Activated naive CD8-positive, alpha-beta T cell treated with anti-CD3 and anti-CD28 coated beads for 36 hours (primary cell): ENCODE measurements at regions not wholly inside any gene's neighbourhood (a gene's known extent, or its start where the extent isn't known, plus 50 kb on each side); places are given as distances from the start of the nearest gene placed in this dataset.
"Not testable (repeated sequence)": the region's sequence is repeated elsewhere in the genome, so short reads cannot be mapped to it uniquely, and the experiment has no call there.

Experiments used
- DNase-seq: peaks from one replicate; pipeline ENCODE4 v3.0.0; 2021
- H3K27ac Mint-ChIP-seq: one replicate; pipeline ENCODE4 v1.8.0; 2022; ENCODE audit warnings: mild to moderate bottlenecking, moderate library complexity, mixed read lengths
- H3K27me3 Mint-ChIP-seq: one replicate; pipeline ENCODE4 v1.8.0; 2022; ENCODE audit warnings: mild to moderate bottlenecking, mixed read lengths
- H3K36me3 Mint-ChIP-seq: one replicate; pipeline ENCODE4 v1.8.0; 2021; ENCODE audit warnings: mild to moderate bottlenecking, mixed read lengths
- H3K4me1 Mint-ChIP-seq: one replicate; pipeline ENCODE4 v1.8.0; 2021; ENCODE audit warnings: mixed read lengths
- H3K4me3 Mint-ChIP-seq: one replicate; pipeline ENCODE4 v1.8.0; 2022; ENCODE audit warnings: mild to moderate bottlenecking, moderate library complexity, mixed read lengths
- H3K9me3 Mint-ChIP-seq: one replicate; pipeline ENCODE4 v1.8.0; 2022; ENCODE audit warnings: mixed read lengths

- Mint-ChIP-seq H3K4me3 (no peak overlapping the region), H3K27ac (no peak overlapping the region), H3K27me3 (no peaks in the 10 kb centered on the region), H3K4me1 (no peaks in the 10 kb centered on the region), H3K36me3 (no peaks in the 10 kb centered on the region), H3K9me3 (no peaks in the 10 kb centered on the region)
- no peak for DNase-seq
Observed at GRCh38 chr18:42471885-42472284, 516.9 kb downstream of the PIK3C3 start.

GRCh38 chr18:42473611-42474010 lies 518.6 kb downstream of the PIK3C3 start:
- no peaks in the 10 kb centered on the region for H3K36me3 Mint-ChIP-seq
- H3K27me3 Mint-ChIP-seq = no peaks in the 10 kb centered on the region
- H3K4me1 Mint-ChIP-seq = no peaks in the 10 kb centered on the region
- no peak overlapping the region for H3K4me3 Mint-ChIP-seq
- no peak for DNase-seq
- no peaks in the 10 kb centered on the region for H3K9me3 Mint-ChIP-seq
- H3K27ac Mint-ChIP-seq = no peak overlapping the region

- no peaks in the 10 kb centered on the region for H3K36me3 Mint-ChIP-seq
- no peak overlapping the region for H3K27ac Mint-ChIP-seq
- no peak for DNase-seq
- H3K27me3 Mint-ChIP-seq = no peaks in the 10 kb centered on the region
- no peaks in the 10 kb centered on the region for H3K4me1 Mint-ChIP-seq
- no peak overlapping the region for H3K4me3 Mint-ChIP-seq
- H3K9me3 Mint-ChIP-seq = no peaks in the 10 kb centered on the region
Observed at GRCh38 chr18:42474577-42474976, 519.5 kb downstream of the PIK3C3 start.

GRCh38 chr18:42475157-42475556 lies 520.1 kb downstream of the PIK3C3 start:
- H3K4me3 Mint-ChIP-seq = no peak overlapping the region
- no peaks in the 10 kb centered on the region for H3K36me3 Mint-ChIP-seq
- DNase-seq = no peak
- H3K27me3 Mint-ChIP-seq = no peaks in the 10 kb centered on the region
- no peaks in the 10 kb centered on the region for H3K9me3 Mint-ChIP-seq
- no peaks in the 10 kb centered on the region for H3K4me1 Mint-ChIP-seq
- H3K27ac Mint-ChIP-seq = no peak overlapping the region

- Mint-ChIP-seq H3K9me3 (peaks cover 3% of the 10 kb centered on the region), H3K4me1 (no peaks in the 10 kb centered on the region), H3K27me3 (no peaks in the 10 kb centered on the region), H3K36me3 (no peaks in the 10 kb centered on the region), H3K4me3 (no peak overlapping the region), H3K27ac (no peak overlapping the region)
- no peak for DNase-seq
Observed at GRCh38 chr18:42477267-42477666, 522.2 kb downstream of the PIK3C3 start.

GRCh38 chr18:42480441-42480840 lies 525.4 kb downstream of the PIK3C3 start:
- H3K4me3 Mint-ChIP-seq = no peak overlapping the region
- no peaks in the 10 kb centered on the region for H3K27me3 Mint-ChIP-seq
- no peak overlapping the region for H3K27ac Mint-ChIP-seq
- peaks cover 7% of the 10 kb centered on the region for H3K9me3 Mint-ChIP-seq
- DNase-seq = no peak
- H3K4me1 Mint-ChIP-seq = no peaks in the 10 kb centered on the region
- no peaks in the 10 kb centered on the region for H3K36me3 Mint-ChIP-seq

GRCh38 chr18:42484648-42485047 lies 529.6 kb downstream of the PIK3C3 start:
- no peak for DNase-seq
- peaks cover 10% of the 10 kb centered on the region for H3K9me3 Mint-ChIP-seq
- no peaks in the 10 kb centered on the region for H3K36me3 Mint-ChIP-seq
- H3K27ac Mint-ChIP-seq = no peak overlapping the region
- no peak overlapping the region for H3K4me3 Mint-ChIP-seq
- no peaks in the 10 kb centered on the region for H3K4me1 Mint-ChIP-seq
- no peaks in the 10 kb centered on the region for H3K27me3 Mint-ChIP-seq

GRCh38 chr18:42486271-42486670 lies 531.2 kb downstream of the PIK3C3 start:
- H3K27me3 Mint-ChIP-seq = no peaks in the 10 kb centered on the region
- DNase-seq = no peak
- H3K9me3 Mint-ChIP-seq = peaks cover 12% of the 10 kb centered on the region
- H3K27ac Mint-ChIP-seq = no peak overlapping the region
- H3K36me3 Mint-ChIP-seq = no peaks in the 10 kb centered on the region
- no peak overlapping the region for H3K4me3 Mint-ChIP-seq
- H3K4me1 Mint-ChIP-seq = no peaks in the 10 kb centered on the region

GRCh38 chr18:42508683-42509296 lies 553.8 kb downstream of the PIK3C3 start:
- Mint-ChIP-seq H3K9me3 (peaks cover 4% of the 10 kb centered on the region), H3K36me3 (no peaks in the 10 kb centered on the region), H3K4me1 (no peaks in the 10 kb centered on the region), H3K4me3 (no peak overlapping the region), H3K27ac (no peak overlapping the region), H3K27me3 (no peaks in the 10 kb centered on the region)
- DNase-seq = no peak

- Mint-ChIP-seq H3K4me1 (no peaks in the 10 kb centered on the region), H3K4me3 (no peak overlapping the region), H3K27me3 (no peaks in the 10 kb centered on the region), H3K36me3 (no peaks in the 10 kb centered on the region), H3K9me3 (peaks cover 3% of the 10 kb centered on the region), H3K27ac (no peak overlapping the region)
- no peak for DNase-seq
Observed at GRCh38 chr18:42509750-42510415, 554.8 kb downstream of the PIK3C3 start.

GRCh38 chr18:42510540-42510939 lies 555.5 kb downstream of the PIK3C3 start:
- no peak for DNase-seq
- Mint-ChIP-seq H3K9me3 (peaks cover 3% of the 10 kb centered on the region), H3K4me3 (no peak overlapping the region), H3K36me3 (no peaks in the 10 kb centered on the region), H3K4me1 (no peaks in the 10 kb centered on the region), H3K27me3 (no peaks in the 10 kb centered on the region), H3K27ac (no peak overlapping the region)

- Mint-ChIP-seq H3K27me3 (no peaks in the 10 kb centered on the region), H3K4me1 (no peaks in the 10 kb centered on the region), H3K4me3 (no peak overlapping the region), H3K9me3 (no peaks in the 10 kb centered on the region), H3K36me3 (no peaks in the 10 kb centered on the region), H3K27ac (no peak overlapping the region)
- DNase-seq = no peak
Observed at GRCh38 chr18:42513441-42513840, 558.4 kb downstream of the PIK3C3 start.

GRCh38 chr18:42514512-42514911 lies 559.5 kb downstream of the PIK3C3 start:
- DNase-seq = no peak
- Mint-ChIP-seq H3K4me3 (no peak overlapping the region), H3K9me3 (no peaks in the 10 kb centered on the region), H3K27me3 (no peaks in the 10 kb centered on the region), H3K36me3 (no peaks in the 10 kb centered on the region), H3K4me1 (no peaks in the 10 kb centered on the region), H3K27ac (no peak overlapping the region)

- H3K4me3 Mint-ChIP-seq = no peak overlapping the region
- H3K27ac Mint-ChIP-seq = no peak overlapping the region
- DNase-seq = no peak
- no peaks in the 10 kb centered on the region for H3K4me1 Mint-ChIP-seq
- no peaks in the 10 kb centered on the region for H3K27me3 Mint-ChIP-seq
- no peaks in the 10 kb centered on the region for H3K9me3 Mint-ChIP-seq
- no peaks in the 10 kb centered on the region for H3K36me3 Mint-ChIP-seq
Observed at GRCh38 chr18:42517896-42518295, 562.9 kb downstream of the PIK3C3 start.

GRCh38 chr18:42518331-42518730 lies 563.3 kb downstream of the PIK3C3 start:
- not testable (repeated sequence) for H3K27ac Mint-ChIP-seq, H3K27me3 Mint-ChIP-seq, H3K36me3 Mint-ChIP-seq, H3K9me3 Mint-ChIP-seq, H3K4me3 Mint-ChIP-seq, H3K4me1 Mint-ChIP-seq, DNase-seq

- H3K36me3 Mint-ChIP-seq = no peaks in the 10 kb centered on the region
- DNase-seq = no peak
- no peak overlapping the region for H3K4me3 Mint-ChIP-seq
- no peaks in the 10 kb centered on the region for H3K4me1 Mint-ChIP-seq
- no peak overlapping the region for H3K27ac Mint-ChIP-seq
- no peaks in the 10 kb centered on the region for H3K9me3 Mint-ChIP-seq
- no peaks in the 10 kb centered on the region for H3K27me3 Mint-ChIP-seq
Observed at GRCh38 chr18:42520138-42520537, 565.1 kb downstream of the PIK3C3 start.
